Mesenchymal stem cell (in vitro differentiated cells and primary cell): ENCODE measurements at regions not wholly inside any gene's neighbourhood (a gene's known extent, or its start where the extent isn't known, plus 50 kb on each side); places are given as distances from the start of the nearest gene placed in this dataset.
A peak's percentile ranks its signal among the peaks of the same experiment; 100 is the strongest.

Source experiments
- DNase-seq: peaks from one replicate; pipeline ENCODE4 v3.0.0-alpha.2; 2013
- H2AFZ ChIP-seq: one replicate; pipeline ENCODE4 v1.6.1; 2013; ENCODE audit warnings: low read depth, mild to moderate bottlenecking, control low read depth, inconsistent platforms, low read length, moderate library complexity
- H2AK5ac ChIP-seq: 2 replicates; pipeline ENCODE4 v1.6.1; 2013; ENCODE audit warnings: low read length, moderate library complexity, mild to moderate bottlenecking, inconsistent platforms; ENCODE audit not compliant: severe bottlenecking
- H2BK120ac ChIP-seq: one replicate; pipeline ENCODE4 v1.6.1; 2013; ENCODE audit warnings: low read depth, mild to moderate bottlenecking, inconsistent platforms, low read length, moderate library complexity
- H2BK12ac ChIP-seq, 2 experiments: one replicate each; pipeline ENCODE4 v1.6.1; 2013; ENCODE audit warnings: inconsistent platforms in 2 of 2, low read length in 2 of 2, mild to moderate bottlenecking in 2 of 2, moderate library complexity in 2 of 2, control low read depth in 1 of 2
- H2BK15ac ChIP-seq: one replicate; pipeline ENCODE4 v1.6.1; 2013; ENCODE audit warnings: mild to moderate bottlenecking, low read depth, inconsistent platforms; ENCODE audit not compliant: poor library complexity, severe bottlenecking
- H2BK5ac ChIP-seq: 2 replicates; pipeline ENCODE4 v1.6.1; 2013; ENCODE audit warnings: low read depth, mild to moderate bottlenecking, low read length, control low read depth, inconsistent platforms; ENCODE audit not compliant: poor library complexity, severe bottlenecking
- H3K14ac ChIP-seq, 2 experiments: one replicate each; pipeline ENCODE4 v1.6.1; 2013; ENCODE audit warnings: inconsistent platforms in 2 of 2, low read length in 2 of 2, control low read depth in 1 of 2, mild to moderate bottlenecking in 1 of 2, moderate library complexity in 1 of 2
- H3K18ac ChIP-seq, 2 experiments: one replicate each; pipeline ENCODE4 v1.6.1; 2013; ENCODE audit warnings: inconsistent platforms in 2 of 2, low read length in 2 of 2, control low read depth in 1 of 2, low read depth in 1 of 2, mild to moderate bottlenecking in 1 of 2
- H3K23ac ChIP-seq, 2 experiments: one replicate each; pipeline ENCODE4 v1.6.1; 2013; ENCODE audit warnings: inconsistent platforms in 2 of 2, low read length in 2 of 2, mild to moderate bottlenecking in 2 of 2, moderate library complexity in 2 of 2, control low read depth in 1 of 2
- H3K27ac ChIP-seq: 2 replicates; pipeline ENCODE4 v1.5.1; 2013; ENCODE audit warnings: mild to moderate bottlenecking, moderate library complexity, low read length, control low read depth, inconsistent platforms; ENCODE audit not compliant: poor library complexity, severe bottlenecking
- H3K27me3 ChIP-seq, 2 experiments: 2 replicates each; pipeline versions ENCODE4 v1.6.1 to v1.7.0; 2013; ENCODE audit warnings: low read length in 2 of 2, mild to moderate bottlenecking in 2 of 2, moderate library complexity in 2 of 2, control low read depth in 1 of 2, inconsistent platforms in 1 of 2; ENCODE audit not compliant: control insufficient read depth in 1 of 2, insufficient read depth in 1 of 2
- H3K36me3 ChIP-seq, 2 experiments: 2 replicates each; pipeline versions ENCODE4 v1.6.1 to v1.7.0; 2013; ENCODE audit warnings: low read length in 2 of 2, control low read depth in 1 of 2, inconsistent platforms in 1 of 2, low read depth in 1 of 2, mild to moderate bottlenecking in 1 of 2; ENCODE audit not compliant: insufficient read depth in 2 of 2, control insufficient read depth in 1 of 2
- H3K4ac ChIP-seq, 2 experiments: one replicate each; pipeline ENCODE4 v1.6.1; 2013; ENCODE audit warnings: inconsistent platforms in 2 of 2, low read length in 2 of 2, mild to moderate bottlenecking in 2 of 2, moderate library complexity in 2 of 2, control low read depth in 1 of 2, low read depth in 1 of 2
- H3K4me1 ChIP-seq: 2 replicates; pipeline ENCODE4 v1.6.1; 2013; ENCODE audit warnings: low read depth, low read length, control low read depth; ENCODE audit not compliant: control insufficient read depth, insufficient read depth
- H3K4me2 ChIP-seq: 2 replicates; pipeline ENCODE4 v1.6.1; 2013; ENCODE audit warnings: low read length, mild to moderate bottlenecking, inconsistent platforms; ENCODE audit not compliant: poor library complexity, severe bottlenecking
- H3K4me3 ChIP-seq, 2 experiments: 2 replicates each; pipeline versions ENCODE4 v1.5.1 to v1.7.0; 2013; ENCODE audit warnings: low read length in 2 of 2, mild to moderate bottlenecking in 2 of 2, control low read depth in 1 of 2, low read depth in 1 of 2; ENCODE audit not compliant: insufficient read depth in 1 of 2
- H3K79me1 ChIP-seq: replicated peaks from 2 replicates; pipeline ENCODE4 v1.6.1; 2013; ENCODE audit warnings: mild to moderate bottlenecking, control low read depth, low read length, inconsistent platforms; ENCODE audit not compliant: poor library complexity, severe bottlenecking
- H3K9ac ChIP-seq: 2 replicates; pipeline ENCODE4 v1.7.0; 2013; ENCODE audit warnings: mild to moderate bottlenecking, low read length, moderate library complexity
- H3K9me3 ChIP-seq: 2 replicates; pipeline ENCODE4 v1.7.0; 2013; ENCODE audit warnings: mild to moderate bottlenecking, low read length; ENCODE audit not compliant: control insufficient read depth
- H4K8ac ChIP-seq: one replicate; pipeline ENCODE4 v1.6.1; 2013; ENCODE audit warnings: inconsistent platforms, mild to moderate bottlenecking, low read length, moderate library complexity
- H4K91ac ChIP-seq: one replicate; pipeline ENCODE4 v1.6.1; 2013; ENCODE audit warnings: mild to moderate bottlenecking, low read length, inconsistent platforms
- WGBS: methylation state at CpG from one replicate; pipeline ENCODE4 v1.1.7; 2013; ENCODE audit warnings: mixed read lengths; 5-methylcytosine and 5-hydroxymethylcytosine counted together

GRCh38 chr15:58260725-58261267 is 122.6 kb downstream of the AQP9 start:
- H3K4ac ChIP-seq = no peak overlapping the region
- no peak overlapping the region for H3K27ac ChIP-seq
- no peak overlapping the region for H2AK5ac ChIP-seq
- no peak overlapping the region for H3K4me2 ChIP-seq
- DNase-seq = peak; percentile 55
- no peak overlapping the region for H4K8ac ChIP-seq
- no peaks in the 10 kb centered on the region for H3K9me3 ChIP-seq
- no peak overlapping the region for H2BK120ac ChIP-seq
- no peaks in the 10 kb centered on the region for H3K36me3 ChIP-seq
- peaks cover 0 to 4% of the 10 kb centered on the region in 2 experiments for H3K27me3 ChIP-seq
- 71% methylated on average over 2 of the region's 2 CpGs for WGBS
- H3K79me1 ChIP-seq = no peaks in the 10 kb centered on the region
- H2BK5ac ChIP-seq = no peak overlapping the region
- H4K91ac ChIP-seq = no peak overlapping the region
- H3K14ac ChIP-seq = no peak overlapping the region
- H3K4me1 ChIP-seq = peaks cover 5% of the 10 kb centered on the region
- H3K18ac ChIP-seq = peak overlapping the region in 1 of 2 experiments; percentile 3
- H2AFZ ChIP-seq = no peak overlapping the region
- no peak overlapping the region for H2BK12ac ChIP-seq
- H3K9ac ChIP-seq = no peak overlapping the region
- H3K23ac ChIP-seq = no peak overlapping the region
- H2BK15ac ChIP-seq = no peak overlapping the region
- H3K4me3 ChIP-seq = no peak overlapping the region

- Histone ChIP-seq H3K27ac (no peak overlapping the region), H3K14ac (peak overlapping the region in 1 of 2 experiments; percentile 18), H4K8ac (no peak overlapping the region), H4K91ac (no peak overlapping the region), H3K9ac (no peak overlapping the region), H3K27me3 (peaks cover 0 to 4% of the 10 kb centered on the region in 2 experiments), H3K18ac (no peak overlapping the region), H3K4me3 (no peak overlapping the region), H3K23ac (no peak overlapping the region), H2AFZ (no peak overlapping the region), H3K4me1 (peaks cover 5% of the 10 kb centered on the region), H2BK120ac (no peak overlapping the region), H2BK15ac (no peak overlapping the region), H3K4me2 (no peak overlapping the region), H3K36me3 (no peaks in the 10 kb centered on the region), H2BK5ac (no peak overlapping the region), H2BK12ac (peak overlapping the region in 1 of 2 experiments; percentile 64), H3K79me1 (no peaks in the 10 kb centered on the region), H2AK5ac (no peak overlapping the region), H3K4ac (no peak overlapping the region), H3K9me3 (no peaks in the 10 kb centered on the region)
- 94% methylated on average over 5 of the region's 5 CpGs for WGBS
- DNase-seq = no peak
These were observed 123.2 kb downstream of the AQP9 start for GRCh38 chr15:58261368-58261767.

GRCh38 chr15:58264053-58264971 is 126.1 kb downstream of the AQP9 start:
- H3K4me2 ChIP-seq = no peak overlapping the region
- H3K18ac ChIP-seq = no peak overlapping the region
- no peak overlapping the region for H3K4me3 ChIP-seq
- no peak overlapping the region for H3K27ac ChIP-seq
- H2BK15ac ChIP-seq = no peak overlapping the region
- no peak overlapping the region for H2BK120ac ChIP-seq
- no peak overlapping the region for H3K23ac ChIP-seq
- H2AK5ac ChIP-seq = no peak overlapping the region
- no peak overlapping the region for H2AFZ ChIP-seq
- H3K4ac ChIP-seq = no peak overlapping the region
- H4K8ac ChIP-seq = no peak overlapping the region
- no peak overlapping the region for H2BK12ac ChIP-seq
- H3K14ac ChIP-seq = no peak overlapping the region
- H3K36me3 ChIP-seq = no peaks in the 10 kb centered on the region
- DNase-seq = no peak
- H3K9ac ChIP-seq = no peak overlapping the region
- H3K9me3 ChIP-seq = no peaks in the 10 kb centered on the region
- peaks cover 5% of the 10 kb centered on the region for H3K4me1 ChIP-seq
- 85% methylated on average over 4 of the region's 4 CpGs for WGBS
- H3K79me1 ChIP-seq = no peaks in the 10 kb centered on the region
- H3K27me3 ChIP-seq = peaks cover 0 to 4% of the 10 kb centered on the region in 2 experiments
- H2BK5ac ChIP-seq = no peak overlapping the region
- H4K91ac ChIP-seq = peak overlapping the region; percentile 41

GRCh38 chr15:58267051-58267450 is 128.9 kb downstream of the AQP9 start:
- Histone ChIP-seq H3K4ac (no peak overlapping the region), H4K8ac (no peak overlapping the region), H3K4me3 (no peak overlapping the region), H2BK120ac (no peak overlapping the region), H3K9me3 (peaks cover 12% of the 10 kb centered on the region), H2BK12ac (no peak overlapping the region), H3K14ac (no peak overlapping the region), H4K91ac (no peak overlapping the region), H3K9ac (no peak overlapping the region), H2AFZ (no peak overlapping the region), H2AK5ac (no peak overlapping the region), H3K4me2 (no peak overlapping the region), H3K27ac (no peak overlapping the region), H3K4me1 (peaks cover 4% of the 10 kb centered on the region), H2BK15ac (no peak overlapping the region), H3K79me1 (no peaks in the 10 kb centered on the region), H3K36me3 (no peaks in the 10 kb centered on the region), H3K23ac (no peak overlapping the region), H2BK5ac (no peak overlapping the region), H3K27me3 (peaks cover 0 to 4% of the 10 kb centered on the region in 2 experiments), H3K18ac (no peak overlapping the region)
- no peak for DNase-seq
- 63% methylated on average over 1 of the region's 1 CpG for WGBS
